Left kidney (tissue), 1 donor: ENCODE measurements at regions not wholly inside any gene's neighbourhood (a gene's known extent, or its start where the extent isn't known, plus 50 kb on each side); places are given as distances from the start of the nearest gene placed in this dataset.
"Not testable (repeated sequence)": the region's sequence is repeated elsewhere in the genome, so short reads cannot be mapped to it uniquely, and the experiment has no call there.

Experiments
- DNase-seq: peaks from one replicate; pipeline ENCODE4 v3.0.0-alpha.2; 2013

- no peak for DNase-seq
Observed at GRCh38 chr15:70398694-70399093, 301.0 kb upstream of the TLE3 start.

GRCh38 chr15:70396807-70397206 is 299.1 kb upstream of the TLE3 start:
- DNase-seq: no peak

GRCh38 chr15:70395164-70395563 is 297.4 kb upstream of the TLE3 start:
- no peak for DNase-seq

- no peak for DNase-seq
Observed at GRCh38 chr15:70390723-70391122, 293.0 kb upstream of the TLE3 start.

- DNase-seq: no peak
Observed at GRCh38 chr15:70387993-70388392, 290.3 kb upstream of the TLE3 start.

- no peak for DNase-seq
Observed at GRCh38 chr15:70387081-70387480, 289.4 kb upstream of the TLE3 start.

GRCh38 chr15:70385711-70386110 is 288.0 kb upstream of the TLE3 start:
- DNase-seq: no peak

GRCh38 chr15:70385052-70385451 is 287.3 kb upstream of the TLE3 start:
- DNase-seq: no peak

GRCh38 chr15:70383856-70384255 is 286.1 kb upstream of the TLE3 start:
- DNase-seq: no peak

- DNase-seq: no peak
Observed at GRCh38 chr15:70382762-70383458, 285.2 kb upstream of the TLE3 start.

GRCh38 chr15:70382009-70382749 is 284.5 kb upstream of the TLE3 start:
- no peak for DNase-seq

- peak; percentile 20 for DNase-seq
Observed at GRCh38 chr15:70379938-70380883, 282.5 kb upstream of the TLE3 start.

GRCh38 chr15:70379134-70379533 is 281.4 kb upstream of the TLE3 start:
- DNase-seq: no peak

GRCh38 chr15:70378126-70379031 is 280.7 kb upstream of the TLE3 start:
- no peak for DNase-seq

GRCh38 chr15:70376929-70377691 is 279.4 kb upstream of the TLE3 start:
- DNase-seq: peak; percentile 42

- DNase-seq: no peak
Observed at GRCh38 chr15:70376031-70376928, 278.6 kb upstream of the TLE3 start.

GRCh38 chr15:70375586-70375985 is 277.9 kb upstream of the TLE3 start:
- no peak for DNase-seq

GRCh38 chr15:70375006-70375431 is 277.3 kb upstream of the TLE3 start:
- DNase-seq: no peak

- no peak for DNase-seq
Observed at GRCh38 chr15:70374096-70374495, 276.4 kb upstream of the TLE3 start.

- not testable (repeated sequence) for DNase-seq
Observed at GRCh38 chr15:70373439-70373838, 275.7 kb upstream of the TLE3 start.
